SW 1271 (cell line): ENCODE measurements at regions not wholly inside any gene's neighbourhood (a gene's known extent, or its start where the extent isn't known, plus 50 kb on each side); places are given as distances from the start of the nearest gene placed in this dataset.

Source experiments
- DNase-seq, 2 experiments: peaks; one replicate each; lab custom pipeline; 2025; lab: John Stamatoyannopoulos, UW

- DNase-seq: no peak
Observed at GRCh38 chr20:58091810-58092209, 136.6 kb downstream of the ANKRD60 start.

DNA sequence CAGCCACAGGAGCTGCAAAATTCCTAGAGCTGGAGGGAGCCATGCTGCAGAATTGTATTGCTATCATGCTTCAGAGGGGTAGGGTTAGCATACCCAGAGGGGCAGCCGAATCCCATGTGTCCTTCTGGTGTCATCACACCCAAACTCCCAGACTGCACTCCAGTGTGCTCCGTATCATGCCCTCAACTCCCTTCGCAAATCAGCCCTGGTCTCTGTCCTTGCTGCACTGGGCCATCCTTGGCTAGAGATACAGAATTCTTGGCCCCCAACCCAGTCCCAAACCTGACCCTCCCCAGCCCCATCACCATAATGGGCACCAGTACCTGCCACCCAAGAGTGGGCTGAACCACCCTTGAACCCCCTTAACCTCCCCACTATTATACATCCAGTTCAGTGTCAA, 138.3 kb downstream of the ANKRD60 start:
- no peak for DNase-seq

GRCh38 chr20:58088625-58089024, 139.8 kb downstream of the ANKRD60 start:
- DNase-seq: no peak

GRCh38 chr20:58088105-58088504, 140.3 kb downstream of the ANKRD60 start:
- DNase-seq: no peak

DNA sequence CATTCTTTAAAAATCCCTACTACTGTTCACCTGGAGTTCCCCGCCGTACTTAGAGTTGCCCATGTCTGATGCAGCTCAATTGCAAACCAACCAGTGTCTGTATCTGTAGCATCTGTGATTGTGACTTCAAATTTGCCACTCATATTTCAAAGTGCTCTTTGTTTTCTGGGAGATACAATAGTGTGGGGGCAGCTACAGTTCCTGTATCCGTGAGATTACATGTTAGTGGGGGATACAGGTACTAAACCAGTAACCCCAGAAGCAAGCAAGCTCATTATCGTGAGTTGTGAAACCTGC, 140.9 kb downstream of the ANKRD60 start:
- no peak for DNase-seq

DNA sequence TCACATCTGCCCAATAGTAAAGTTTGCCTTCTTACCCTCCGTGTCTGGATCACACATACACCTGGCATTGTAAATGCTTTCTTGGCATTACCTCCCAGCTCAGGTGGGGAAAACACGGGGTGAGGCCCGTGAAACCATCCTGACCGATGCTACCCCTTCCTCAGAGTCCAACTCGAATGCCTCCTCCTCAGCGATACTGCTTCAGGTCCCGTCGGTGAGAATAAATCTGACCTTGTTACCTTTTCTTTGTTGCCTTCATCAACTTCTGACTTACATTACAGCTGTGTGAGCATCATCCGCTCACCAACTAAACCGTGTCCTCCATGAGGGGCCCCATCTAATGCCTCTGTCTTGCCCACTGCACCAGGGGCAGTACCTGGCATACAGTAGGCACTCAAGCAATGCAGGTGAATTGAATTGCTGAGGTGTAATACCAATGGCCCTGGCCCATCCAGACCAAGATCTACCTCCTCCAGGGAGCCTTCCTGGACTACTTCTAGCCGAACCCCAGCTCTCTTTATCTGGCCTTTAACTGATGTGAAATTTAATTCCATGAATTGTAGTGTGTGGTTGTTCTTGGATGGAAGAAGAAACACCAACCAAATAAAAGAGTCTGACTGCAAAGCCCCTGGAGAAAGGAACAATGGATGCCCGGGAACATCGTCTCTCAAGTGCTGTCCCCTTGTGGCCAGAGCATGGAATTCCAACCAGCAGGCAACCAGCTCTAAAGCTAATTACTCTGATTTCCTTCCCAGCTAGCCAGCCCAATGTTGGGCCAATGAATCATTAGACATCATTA, 141.5 kb downstream of the ANKRD60 start:
- peak in 1 of 2 experiments; percentile 44 for DNase-seq

- no peak for DNase-seq
Observed at GRCh38 chr20:58084966-58085365, 143.5 kb downstream of the ANKRD60 start.

DNA sequence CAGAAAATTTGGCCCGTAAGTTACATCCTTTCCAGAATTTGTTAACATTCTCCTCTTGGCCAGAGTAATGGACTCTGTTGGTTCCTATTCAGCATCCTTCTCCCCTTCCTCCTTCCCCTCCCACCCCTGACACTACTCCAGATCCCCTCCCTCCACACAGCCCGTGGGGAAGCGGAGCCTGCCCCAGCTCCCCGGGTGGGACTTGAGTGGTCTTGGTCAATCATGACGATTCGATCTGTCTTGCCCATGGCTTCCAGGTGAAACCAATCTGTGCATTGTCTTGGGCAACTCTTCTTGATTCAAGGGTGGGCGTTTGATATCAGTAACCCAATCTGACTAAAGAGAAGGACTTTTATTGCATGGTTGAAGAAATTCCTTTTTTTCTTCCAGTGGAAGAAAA, 143.9 kb downstream of the ANKRD60 start:
- DNase-seq: no peak

GRCh38 chr20:58081846-58082245, 146.6 kb downstream of the ANKRD60 start:
- no peak for DNase-seq

GRCh38 chr20:58078741-58079522, 149.5 kb downstream of the ANKRD60 start:
- DNase-seq: peak in 1 of 2 experiments; percentile 39

DNA sequence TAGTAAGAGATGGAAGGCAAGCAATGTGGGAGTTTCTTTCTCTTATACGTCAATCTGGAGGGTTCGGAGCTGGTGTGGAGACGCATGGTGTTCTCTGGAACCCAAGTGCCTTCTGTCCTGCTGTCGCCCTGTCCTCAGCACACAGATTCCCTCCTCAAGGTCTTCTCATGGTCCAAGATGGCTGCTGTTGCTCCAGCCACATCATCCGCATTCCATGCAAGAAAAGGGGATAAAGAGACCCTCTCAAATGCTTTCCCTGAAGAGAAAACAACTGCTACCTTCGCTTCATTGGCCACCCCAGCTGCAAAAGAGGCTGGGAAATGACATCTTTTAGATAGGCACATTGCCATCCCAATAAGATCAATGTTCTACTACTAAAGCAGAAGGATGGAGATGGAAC, 151.2 kb downstream of the ANKRD60 start:
- DNase-seq: no peak

GRCh38 chr20:58076405-58076804, 152.0 kb downstream of the ANKRD60 start:
- no peak for DNase-seq

DNA sequence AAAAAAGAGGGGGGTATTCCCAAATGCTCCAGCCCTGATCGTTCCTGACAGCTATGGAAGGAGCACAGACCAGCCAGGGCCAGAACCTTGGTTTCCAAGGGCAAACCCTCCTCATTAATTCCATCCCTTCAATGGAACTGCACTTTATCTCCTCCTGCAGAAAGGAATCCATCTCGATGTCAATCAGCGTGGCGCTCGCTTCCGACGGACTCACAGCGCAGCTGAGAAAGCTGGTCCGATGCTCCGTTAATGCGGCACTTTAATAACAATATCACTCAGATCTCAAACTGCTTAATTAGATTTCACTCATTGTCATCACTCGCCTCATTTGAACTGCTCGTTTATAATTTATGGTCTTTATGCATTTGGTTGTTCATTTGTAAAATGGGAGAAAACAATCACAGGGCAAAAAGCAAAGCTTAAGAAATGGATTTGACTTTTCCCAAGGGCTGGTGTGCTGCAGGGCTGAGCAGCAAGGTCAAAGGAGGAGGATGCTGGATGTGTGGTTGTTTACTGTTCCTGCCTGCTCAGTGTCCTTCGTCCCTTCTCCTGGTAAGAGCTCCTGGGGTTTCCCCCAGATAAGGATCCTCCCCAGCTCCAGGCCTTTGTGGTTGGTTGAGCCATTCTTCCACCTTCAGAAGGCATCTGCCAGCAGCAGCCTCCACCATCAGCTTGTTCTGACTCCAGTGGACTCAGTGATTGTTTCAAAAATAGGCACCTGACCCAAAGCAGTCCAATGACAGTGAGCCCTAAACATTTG, 152.7 kb downstream of the ANKRD60 start:
- no peak for DNase-seq

DNA sequence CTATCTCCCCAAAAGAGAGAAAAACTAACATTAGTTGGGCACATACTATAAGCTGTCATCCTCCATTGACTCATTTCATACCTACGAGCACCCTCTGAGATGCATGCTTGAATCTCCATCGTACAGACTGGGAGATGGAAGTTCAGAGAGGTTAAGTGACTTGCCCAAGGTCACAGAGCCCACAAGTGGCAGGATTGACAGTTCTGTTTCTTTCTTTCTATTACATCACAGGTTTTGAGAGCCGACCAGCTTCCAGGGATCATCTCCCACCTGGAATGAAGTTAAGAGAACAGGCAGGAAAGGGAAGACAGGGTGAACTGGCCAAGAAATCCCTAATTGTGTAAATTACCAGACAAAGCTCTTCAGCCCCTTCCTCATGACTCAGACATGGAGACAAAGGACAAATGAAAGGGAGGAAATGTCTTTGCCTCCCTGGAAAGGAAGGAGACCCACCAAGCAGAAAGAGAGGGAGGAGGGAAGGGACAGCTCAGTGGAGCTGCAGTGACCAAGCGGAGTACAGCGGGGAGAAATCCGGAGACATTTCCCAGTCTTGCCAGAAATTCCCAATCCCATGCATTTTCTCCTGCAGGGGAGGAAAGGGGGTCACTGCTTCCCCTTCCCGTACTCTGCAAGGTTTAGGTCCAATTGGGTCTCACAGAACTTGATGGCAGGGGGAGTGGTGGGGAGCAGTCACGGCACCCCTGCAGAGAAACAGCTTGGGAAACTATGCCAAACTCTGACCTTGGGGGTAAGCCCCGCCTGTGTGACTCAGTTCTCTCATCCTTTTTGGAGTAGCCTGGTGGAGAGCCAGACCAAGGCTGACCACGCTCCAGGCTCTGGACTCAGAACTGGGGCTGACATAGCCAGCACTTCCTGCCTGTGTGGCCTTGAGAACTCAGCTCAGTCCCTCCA, 154.3 kb downstream of the ANKRD60 start:
- DNase-seq: no peak

GRCh38 chr20:58072695-58073671, 155.5 kb downstream of the ANKRD60 start:
- no peak for DNase-seq

DNA sequence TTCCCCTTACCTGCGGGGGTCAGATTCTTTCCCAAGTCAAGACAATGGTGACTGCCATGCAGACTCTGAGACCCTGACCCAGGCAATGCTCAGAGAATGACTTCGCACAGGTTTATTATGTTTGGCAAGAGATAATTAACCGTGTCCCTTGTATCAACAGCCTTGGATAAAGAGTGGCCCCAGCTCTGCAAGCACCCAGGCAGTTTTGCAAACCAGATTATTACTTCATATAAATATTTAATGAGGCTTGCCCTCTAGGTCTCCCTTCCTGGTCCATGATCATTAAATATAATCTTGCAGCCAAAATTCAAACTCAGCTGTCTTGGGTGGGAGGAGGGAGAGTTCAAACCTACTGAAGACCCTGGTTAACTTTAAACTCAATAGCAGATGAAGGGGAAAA, 156.5 kb downstream of the ANKRD60 start:
- DNase-seq: no peak

DNA sequence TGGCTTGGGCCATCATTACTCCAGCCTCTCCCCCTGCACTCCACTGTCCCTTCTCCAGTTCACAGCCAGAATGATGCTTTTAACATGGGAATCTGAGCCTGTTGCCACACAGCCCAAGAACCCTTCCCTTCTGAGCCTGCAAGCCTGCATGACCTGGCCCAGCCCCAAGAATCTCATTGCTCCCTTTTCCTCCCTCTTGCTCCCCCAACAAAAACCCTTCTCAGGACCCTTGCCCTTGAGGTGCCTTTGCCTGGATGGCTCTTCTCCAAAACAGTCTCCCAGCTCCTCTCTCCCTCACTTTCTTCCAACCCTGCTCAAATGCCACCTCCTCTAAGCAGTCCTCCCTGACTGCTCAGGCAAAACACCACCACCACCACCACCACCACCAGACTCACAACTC, 157.2 kb downstream of the ANKRD60 start:
- no peak for DNase-seq

DNA sequence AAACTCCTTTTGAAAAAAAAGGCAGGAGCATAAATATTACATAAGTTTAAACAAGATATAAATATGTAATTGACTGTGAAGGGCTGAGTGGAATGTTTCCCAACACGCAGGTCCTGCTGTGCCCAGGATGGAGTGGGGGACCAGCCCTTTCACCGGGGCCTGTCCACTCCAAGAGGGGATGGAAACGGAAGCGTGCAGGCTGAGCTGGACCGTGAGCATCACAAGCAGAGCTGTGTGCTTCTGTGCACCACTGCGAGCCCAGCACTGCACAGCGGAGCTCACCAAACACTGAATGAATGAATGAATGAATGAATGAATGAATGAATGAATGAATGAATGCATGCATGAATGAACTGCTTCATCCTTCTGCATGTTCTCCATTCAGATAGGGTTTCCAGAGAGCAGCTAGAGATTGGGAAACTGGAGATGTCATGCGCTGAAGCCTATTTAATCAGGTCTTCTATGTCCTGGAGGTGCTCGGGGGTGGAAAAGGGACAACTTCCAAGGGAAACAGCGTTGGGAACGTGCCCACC, 157.7 kb downstream of the ANKRD60 start:
- no peak for DNase-seq

DNA sequence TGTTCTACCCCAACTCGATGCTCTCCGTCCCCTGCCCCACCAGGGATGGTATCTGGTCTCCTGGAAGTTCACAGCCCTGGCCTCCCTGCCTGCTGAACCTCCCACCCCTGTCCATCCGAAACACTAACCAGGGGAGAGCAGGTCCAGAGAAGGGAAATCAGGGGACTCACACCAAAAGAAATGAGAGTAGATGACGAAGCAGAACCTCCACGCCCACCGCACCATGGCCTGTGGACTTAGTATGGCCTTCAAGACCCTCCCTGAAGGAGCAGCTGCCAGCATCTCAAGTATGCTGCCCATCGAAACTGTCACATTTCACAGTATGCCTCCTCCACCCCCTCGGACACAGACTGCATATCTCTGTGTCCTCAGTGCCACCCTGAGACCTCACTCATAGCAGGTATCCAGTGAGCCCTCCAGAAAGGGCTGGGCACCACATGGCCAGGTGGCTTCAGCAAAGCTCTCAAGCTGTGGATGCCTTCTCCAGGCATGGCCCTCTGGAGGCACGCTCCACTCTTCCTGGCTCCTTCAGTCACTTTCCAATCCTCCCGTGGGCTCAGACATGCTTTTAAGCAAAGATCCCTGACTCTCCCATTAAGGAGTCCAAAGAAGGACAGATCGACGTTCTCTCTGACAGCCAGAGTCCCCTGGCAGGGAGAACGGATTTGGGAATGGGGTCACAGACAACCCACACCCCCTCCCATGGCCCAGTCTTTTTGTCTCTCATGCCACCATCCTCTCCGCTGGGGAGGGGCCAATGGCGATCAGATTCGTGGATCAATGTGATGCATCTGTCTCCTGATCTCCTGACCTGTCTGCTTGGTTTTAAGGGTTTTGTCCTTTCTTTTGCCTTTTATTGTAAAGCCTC, 158.4 kb downstream of the ANKRD60 start:
- DNase-seq: no peak
